Psoas muscle (tissue), 7 donors: ENCODE measurements at regions not wholly inside any gene's neighbourhood (a gene's known extent, or its start where the extent isn't known, plus 50 kb on each side); places are given as distances from the start of the nearest gene placed in this dataset.
"Not testable (repeated sequence)": the region's sequence is repeated elsewhere in the genome, so short reads cannot be mapped to it uniquely, and the experiment has no call there.

ENCODE experiments used
- ATAC-seq, 4 donors: fragments of 200-7000 bp; cut with Tn5 transposase; one replicate each; pipeline ENCODE4 v1.9.1; 2020; ENCODE audit warnings: moderate library complexity in 3 of 4, mild to moderate bottlenecking in 2 of 4
- DNase-seq, 2 donors: peaks; one replicate each; pipeline ENCODE4 v3.0.0-alpha.2; 2020
- H3K27ac ChIP-seq: fragments of 200-600 bp; one replicate; pipeline ENCODE4 v1.8.0; 2022
- H3K27me3 ChIP-seq, 3 donors: fragments of 200-600 bp in 1 of 3; one replicate each; pipeline versions ENCODE4 v1.6.1 to v1.8.0; 2013 to 2022; ENCODE audit warnings: low read length in 2 of 3, mild to moderate bottlenecking in 2 of 3, moderate library complexity in 1 of 3; ENCODE audit not compliant: insufficient read depth in 3 of 3
- H3K36me3 ChIP-seq, 2 donors: fragments of 200-600 bp in 1 of 2; one replicate each; pipeline versions ENCODE4 v1.6.1 to v1.8.0; 2013 to 2022; ENCODE audit warnings: low read depth in 1 of 2, mild to moderate bottlenecking in 1 of 2, moderate library complexity in 1 of 2; ENCODE audit not compliant: insufficient read depth in 1 of 2
- H3K4me1 ChIP-seq: fragments of 200-600 bp; one replicate; pipeline ENCODE4 v1.8.0; 2022
- H3K4me3 ChIP-seq: fragments of 200-600 bp; one replicate; pipeline ENCODE4 v1.8.0; 2022; ENCODE audit warnings: mild to moderate bottlenecking
- H3K9me3 ChIP-seq: fragments of 200-600 bp; one replicate; pipeline ENCODE4 v1.8.0; 2022
- WGBS, 3 donors: extraction: QIAGEN DNeasy Blood & Tissue Kit; methylation state at CpG; one replicate each; pipeline versions ENCODE4 v1.1.6 to v1.1.7; 2013; 5-methylcytosine and 5-hydroxymethylcytosine counted together
- intact Hi-C, 2 donors: fragments of 100-400 bp; cut with DNase I; formaldehyde crosslinking; loops; one replicate each; pipeline versions ENCODE4 v1.11.0 to v1.14.2; 2022
- TF ChIP-seq, protein P1 (sequence below): fragments of 200-600 bp; IDR thresholded peaks from one replicate; pipeline ENCODE4 v1.8.0; 2022; ENCODE audit warnings: antibody characterized with exemption
- donor health status: healthy with polysubstance abuse.
- donor health status: DM: no; HTN: no; CAD: no; lungs with moderate emphysema.
- donor health status: Bipolar disorder and iron deficiency.
- donor health status: healthy.
- donor health status: DM: yes; HTN: yes; CAD: no.
- donor health status: DM: no; HTN: no; CAD: no.
- donor health status: DM: yes; HTN: yes; CAD: no.

DNA sequence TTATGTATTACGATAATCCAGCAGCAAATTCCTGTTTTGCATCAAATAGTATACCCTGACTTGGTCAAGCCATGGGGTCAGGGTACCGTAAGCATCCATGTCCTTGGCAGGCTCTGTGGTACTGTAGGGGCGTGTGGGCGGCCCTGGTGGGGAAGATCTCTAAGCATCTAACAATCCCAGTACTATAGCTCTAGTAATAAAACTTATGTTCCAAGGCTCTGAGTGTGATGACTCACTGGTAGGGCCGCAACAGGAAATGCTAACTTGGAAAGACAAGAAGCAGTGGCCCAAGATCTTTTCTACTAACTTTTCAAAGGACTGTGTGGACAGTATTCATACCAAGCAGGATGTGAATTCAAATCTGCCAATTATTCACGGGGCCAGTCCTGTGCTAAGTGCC is 63.8 kb downstream of the CLEC18A start:
- H3K9me3 ChIP-seq, H3K4me1 ChIP-seq, H3K27me3 ChIP-seq, DNase-seq, H3K27ac ChIP-seq, H3K4me3 ChIP-seq, intact Hi-C loops: not testable (repeated sequence)
- H3K36me3 ChIP-seq: peaks cover 0 to 61% of the 10 kb centered on the region in 2 donors
- ATAC-seq: peak in 2 of 4 donors; percentile 28 to 57
- 85 to 93% (median 92%) methylated on average over 6 of the region's 6 CpGs for WGBS, 3 donors

DNA sequence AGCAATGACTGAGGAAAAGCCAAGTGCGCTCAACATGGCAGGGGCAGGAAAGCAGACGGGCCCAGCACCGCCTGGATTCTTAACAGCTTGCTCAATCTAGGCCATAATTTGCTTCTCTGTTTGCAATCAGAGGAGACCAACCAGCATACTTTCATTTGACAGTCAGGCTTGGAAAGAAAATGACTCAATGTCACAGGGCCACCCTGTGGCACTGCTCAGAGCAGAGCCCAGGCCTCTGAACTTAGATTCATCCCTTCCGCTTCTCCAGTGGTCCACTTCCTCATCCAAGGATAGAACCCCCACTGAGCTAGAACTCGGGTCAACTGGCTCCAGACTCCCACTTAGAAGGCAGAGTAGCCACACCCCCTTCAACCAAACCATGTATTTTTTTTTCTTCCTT is 65.6 kb downstream of the CLEC18A start:
- H3K27ac ChIP-seq, H3K27me3 ChIP-seq, H3K9me3 ChIP-seq, H3K4me1 ChIP-seq, intact Hi-C loops, DNase-seq, H3K4me3 ChIP-seq: not testable (repeated sequence)
- 70 to 74% (median 72%) methylated on average over 5 of the region's 5 CpGs for WGBS, 3 donors
- peaks cover 0 to 62% of the 10 kb centered on the region in 2 donors for H3K36me3 ChIP-seq
- peak; percentile 37 to 78 (median 68) for ATAC-seq

DNA sequence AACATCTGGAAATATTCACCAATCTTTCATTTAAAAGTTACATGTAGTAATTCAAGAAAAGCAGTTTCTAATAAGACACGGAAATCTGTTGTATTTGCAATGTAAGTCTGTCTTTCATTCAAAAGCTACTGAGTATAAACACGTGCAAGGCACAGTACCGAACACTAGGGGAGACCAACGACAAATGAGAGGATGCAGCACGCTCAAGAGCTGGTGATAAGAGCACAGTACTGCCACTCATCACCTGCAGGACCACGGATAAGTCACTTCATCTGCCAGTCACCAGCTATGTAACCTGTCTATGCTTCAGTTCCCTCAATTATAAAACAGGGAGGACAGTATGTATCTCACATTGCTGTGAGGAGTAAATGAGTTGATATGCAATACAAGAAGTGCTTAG is 67.1 kb downstream of the CLEC18A start:
- TF ChIP-seq, protein P1, sequence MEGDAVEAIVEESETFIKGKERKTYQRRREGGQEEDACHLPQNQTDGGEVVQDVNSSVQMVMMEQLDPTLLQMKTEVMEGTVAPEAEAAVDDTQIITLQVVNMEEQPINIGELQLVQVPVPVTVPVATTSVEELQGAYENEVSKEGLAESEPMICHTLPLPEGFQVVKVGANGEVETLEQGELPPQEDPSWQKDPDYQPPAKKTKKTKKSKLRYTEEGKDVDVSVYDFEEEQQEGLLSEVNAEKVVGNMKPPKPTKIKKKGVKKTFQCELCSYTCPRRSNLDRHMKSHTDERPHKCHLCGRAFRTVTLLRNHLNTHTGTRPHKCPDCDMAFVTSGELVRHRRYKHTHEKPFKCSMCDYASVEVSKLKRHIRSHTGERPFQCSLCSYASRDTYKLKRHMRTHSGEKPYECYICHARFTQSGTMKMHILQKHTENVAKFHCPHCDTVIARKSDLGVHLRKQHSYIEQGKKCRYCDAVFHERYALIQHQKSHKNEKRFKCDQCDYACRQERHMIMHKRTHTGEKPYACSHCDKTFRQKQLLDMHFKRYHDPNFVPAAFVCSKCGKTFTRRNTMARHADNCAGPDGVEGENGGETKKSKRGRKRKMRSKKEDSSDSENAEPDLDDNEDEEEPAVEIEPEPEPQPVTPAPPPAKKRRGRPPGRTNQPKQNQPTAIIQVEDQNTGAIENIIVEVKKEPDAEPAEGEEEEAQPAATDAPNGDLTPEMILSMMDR: no peak

DNA sequence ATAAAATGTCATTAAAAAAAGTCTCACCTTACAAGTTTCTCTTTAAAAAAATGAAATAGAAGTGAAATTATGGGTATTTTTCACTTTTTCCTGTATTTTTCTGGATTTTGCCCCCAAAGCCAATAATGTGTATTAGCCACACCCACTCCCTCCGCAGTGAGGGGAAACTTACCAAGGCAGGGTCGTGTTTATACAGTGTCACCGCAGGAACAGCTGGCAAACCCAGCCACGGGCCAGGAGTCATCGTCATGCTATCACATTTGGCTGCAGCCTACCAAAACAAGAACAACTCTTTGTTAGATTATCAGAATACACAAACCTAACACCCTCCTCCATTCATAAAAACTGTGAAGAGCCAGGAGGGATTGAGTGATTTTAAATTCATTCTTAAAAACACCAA is 72.1 kb downstream of the CLEC18A start:
- H3K27ac ChIP-seq, H3K4me1 ChIP-seq, H3K4me3 ChIP-seq, H3K9me3 ChIP-seq, intact Hi-C loops, DNase-seq, H3K27me3 ChIP-seq: not testable (repeated sequence)
- ATAC-seq: peak; percentile 86 to 91 (median 88)
- WGBS, 3 donors: 28 to 46% (median 40%) methylated on average over 5 of the region's 5 CpGs
- H3K36me3 ChIP-seq: peaks cover 0 to 37% of the 10 kb centered on the region in 2 donors

More for the DNA sequence above, 67.1 kb downstream of the CLEC18A start:
- Histone ChIP-seq H3K27me3 (no peaks in the 10 kb centered on the region), H3K36me3 (peaks cover 0 to 54% of the 10 kb centered on the region in 2 donors), H3K9me3 (no peaks in the 10 kb centered on the region), H3K27ac (no peak overlapping the region), H3K4me3 (no peak overlapping the region), H3K4me1 (no peaks in the 10 kb centered on the region)
- ATAC-seq: peak in 2 of 4 donors; percentile 37 to 56
- no peak for DNase-seq
- WGBS, 3 donors: 52 to 53% (median 52%) methylated on average over 6 of the region's 6 CpGs
- intact Hi-C loops: no loop called here

DNA sequence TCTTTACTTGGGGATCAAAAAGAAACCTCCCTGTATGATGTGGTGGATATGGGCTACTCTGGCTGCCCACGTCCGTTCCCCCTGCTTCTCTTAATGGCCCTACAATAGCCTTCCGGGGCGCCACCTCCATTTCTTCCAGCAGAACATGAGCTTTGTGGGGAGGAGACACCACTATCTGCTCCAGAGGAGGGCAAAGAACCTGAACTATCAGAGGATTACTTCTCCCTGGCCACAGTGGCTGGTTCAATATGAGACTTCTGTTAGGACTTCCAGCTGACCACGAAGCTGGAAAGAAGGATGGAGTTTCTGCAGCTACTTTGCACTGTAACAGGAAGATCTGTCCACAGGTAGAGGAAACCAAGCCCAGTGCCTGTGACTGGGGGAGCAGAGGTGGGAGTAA is 72.8 kb downstream of the CLEC18A start:
- intact Hi-C loops, H3K27me3 ChIP-seq, DNase-seq, ATAC-seq, H3K4me3 ChIP-seq, H3K9me3 ChIP-seq, H3K27ac ChIP-seq, H3K4me1 ChIP-seq: not testable (repeated sequence)
- H3K36me3 ChIP-seq: peaks cover 0 to 35% of the 10 kb centered on the region in 2 donors
- 90 to 93% (median 93%) methylated on average over 5 of the region's 5 CpGs for WGBS, 3 donors

DNA sequence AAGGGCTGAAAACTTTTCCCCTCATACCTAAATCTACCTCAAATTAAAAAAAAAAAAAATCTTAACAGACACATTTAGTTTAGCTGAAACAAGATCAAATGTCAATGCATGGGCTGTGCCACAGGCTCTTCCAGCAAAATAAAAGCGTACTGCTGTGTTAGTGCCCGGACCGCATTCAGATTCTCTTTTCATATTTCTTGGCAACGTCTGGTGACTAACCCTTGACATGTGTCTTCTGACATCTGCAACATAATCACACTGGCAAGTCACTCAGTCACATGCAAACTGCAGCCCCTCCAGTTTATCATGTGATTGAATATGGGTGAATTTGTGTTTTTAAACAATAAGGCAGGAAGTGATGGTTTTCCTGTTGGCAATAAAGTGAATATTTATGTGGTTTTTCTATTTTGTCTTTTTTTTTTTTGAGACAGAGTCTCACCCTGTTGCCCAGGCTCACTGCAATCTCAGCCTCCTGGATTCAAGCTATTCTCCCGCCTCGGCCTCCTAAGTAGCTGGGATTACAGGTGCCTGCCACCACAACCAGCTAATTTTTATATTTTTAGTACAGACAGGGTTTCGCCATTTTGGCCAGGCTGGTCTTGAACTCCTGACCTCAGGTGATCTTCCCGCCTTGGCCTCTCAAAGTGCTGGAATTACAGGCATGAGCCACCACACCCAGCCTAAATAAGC is 75.2 kb downstream of the CLEC18A start:
- H3K4me3 ChIP-seq, H3K27ac ChIP-seq, DNase-seq, H3K9me3 ChIP-seq, H3K27me3 ChIP-seq, H3K4me1 ChIP-seq, intact Hi-C loops: not testable (repeated sequence)
- ATAC-seq: peak; percentile 65 to 75 (median 70)
- peaks cover 0 to 41% of the 10 kb centered on the region in 2 donors for H3K36me3 ChIP-seq
- WGBS, 3 donors: 47 to 53% (median 48%) methylated on average over 8 of the region's 8 CpGs

DNA sequence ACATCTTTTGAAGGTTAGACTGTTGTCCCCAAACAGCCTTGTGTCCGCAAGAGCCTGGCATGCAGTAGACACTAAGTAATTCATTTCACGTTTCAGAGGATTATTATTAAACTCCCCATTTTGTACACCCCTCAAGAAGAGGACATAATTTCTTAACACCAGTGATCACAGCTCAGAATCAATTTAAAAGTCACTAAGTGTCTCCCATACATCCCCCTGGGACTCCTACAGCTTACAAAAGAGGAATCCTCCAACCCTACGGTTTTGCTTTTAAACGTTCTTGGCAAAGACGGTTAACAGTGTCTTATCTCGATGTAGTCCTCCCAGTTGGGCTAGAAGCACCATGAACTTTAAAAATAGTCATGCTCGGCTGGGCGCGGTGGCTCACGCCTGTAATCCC is 81.2 kb upstream of the PDPR start:
- intact Hi-C loops, ATAC-seq: not testable (repeated sequence)
- peaks cover 0 to 45% of the 10 kb centered on the region in 2 donors for H3K36me3 ChIP-seq

DNA sequence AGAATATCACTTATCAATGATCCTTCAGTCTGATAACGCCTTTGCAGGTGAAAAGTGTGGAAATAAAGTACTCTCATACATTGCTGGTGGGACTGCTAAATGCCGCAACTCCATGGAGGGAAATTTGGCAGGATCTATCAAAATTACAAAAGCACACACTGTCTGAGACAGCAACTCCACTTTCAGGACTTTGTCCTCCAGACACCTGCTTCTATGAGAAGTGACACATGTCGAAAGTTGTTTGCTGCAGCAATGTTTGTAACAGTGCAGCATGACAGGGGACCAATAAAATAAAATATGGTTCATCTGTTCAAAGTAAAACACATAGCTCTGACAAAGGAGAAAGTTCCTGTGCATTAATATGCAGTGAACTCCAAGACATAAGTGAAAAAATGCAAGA is 76.2 kb upstream of the PDPR start:
- H3K4me3 ChIP-seq, intact Hi-C loops, H3K27me3 ChIP-seq, ATAC-seq, DNase-seq, H3K27ac ChIP-seq, H3K9me3 ChIP-seq, H3K4me1 ChIP-seq: not testable (repeated sequence)
- H3K36me3 ChIP-seq: peaks cover 0 to 51% of the 10 kb centered on the region in 2 donors
- WGBS, 3 donors: 58 to 78% (median 77%) methylated on average over 1 of the region's 3 CpGs

More for the DNA sequence above, 81.2 kb upstream of the PDPR start:
- H3K27ac ChIP-seq, H3K9me3 ChIP-seq, DNase-seq, H3K4me3 ChIP-seq, H3K27me3 ChIP-seq, H3K4me1 ChIP-seq: not testable (repeated sequence)
- 90 to 94% (median 91%) methylated on average over 10 of the region's 10 CpGs for WGBS, 3 donors

DNA sequence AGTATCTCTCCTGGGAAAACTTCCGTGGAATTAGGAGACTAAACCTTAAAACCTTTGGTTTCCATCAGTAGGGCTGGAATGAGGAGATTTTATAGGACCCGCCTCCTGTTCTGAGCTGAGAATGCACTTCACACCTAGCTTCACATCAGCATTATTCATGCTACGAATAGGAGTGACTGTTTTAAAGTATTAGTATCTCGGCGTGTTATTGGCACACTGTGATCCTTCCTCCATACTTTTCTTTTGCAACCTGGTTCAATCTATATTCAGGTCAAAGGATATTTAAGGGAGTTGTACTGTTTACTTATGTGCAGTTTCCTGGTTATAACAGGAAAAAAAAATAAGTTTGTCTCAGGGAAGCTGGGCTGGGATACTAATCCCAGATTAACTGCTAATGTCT is 73.6 kb upstream of the PDPR start:
- H3K4me3 ChIP-seq, H3K9me3 ChIP-seq, ATAC-seq, DNase-seq, H3K27ac ChIP-seq, intact Hi-C loops, H3K27me3 ChIP-seq, H3K4me1 ChIP-seq: not testable (repeated sequence)
- peaks cover 0 to 37% of the 10 kb centered on the region in 2 donors for H3K36me3 ChIP-seq
- 89 to 93% (median 90%) methylated on average over 5 of the region's 5 CpGs for WGBS, 3 donors

DNA sequence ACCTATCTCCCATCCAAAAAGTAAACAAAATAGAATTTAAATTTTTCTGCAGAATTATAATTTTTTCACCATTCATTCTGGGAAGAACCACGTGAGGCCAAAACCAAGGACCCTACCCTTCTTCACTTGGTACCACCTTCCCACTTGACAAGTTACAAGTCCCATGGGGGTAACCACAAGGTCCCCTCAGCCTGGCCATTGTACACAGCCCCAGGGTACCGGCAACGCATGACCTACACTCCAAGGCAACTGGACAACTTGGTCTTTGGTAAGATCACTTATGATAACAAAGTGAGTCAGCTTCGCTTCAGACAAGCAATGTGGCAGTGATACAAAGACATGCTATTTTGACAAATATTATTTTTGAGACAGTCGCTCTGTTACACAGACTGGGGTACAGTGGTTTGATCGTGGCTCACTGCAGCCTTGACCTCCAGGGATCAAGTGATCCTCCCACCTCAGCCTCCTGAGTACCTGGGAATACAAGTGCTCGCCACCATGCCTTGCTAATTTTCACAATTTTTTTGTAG is 70.5 kb upstream of the PDPR start:
- WGBS, 3 donors: 94 to 96% (median 95%) methylated on average over 5 to 7 of the region's 7 CpGs
- H3K27me3 ChIP-seq, DNase-seq, H3K9me3 ChIP-seq, intact Hi-C loops, ATAC-seq, H3K27ac ChIP-seq, H3K4me3 ChIP-seq, H3K4me1 ChIP-seq: not testable (repeated sequence)
- H3K36me3 ChIP-seq: peaks cover 0 to 22% of the 10 kb centered on the region in 2 donors
